LNCAP (cell line): ENCODE measurements at regions not wholly inside any gene's neighbourhood (a gene's known extent, or its start where the extent isn't known, plus 50 kb on each side); places are given as distances from the start of the nearest gene placed in this dataset.

Experiments used
- CTCF ChIP-seq: fragments of 450-650 bp; IDR thresholded peaks from 2 replicates; pipeline ENCODE4 v1.5.1; 2017; ENCODE audit warnings: mild to moderate bottlenecking

- no peak for TF ChIP-seq CTCF
Measured at GRCh38 chr2:52960881-52961280, 806.7 kb upstream of the CHAC2 start.

- TF ChIP-seq CTCF = no peak
Measured at GRCh38 chr2:52959801-52960200, 807.8 kb upstream of the CHAC2 start.

DNA sequence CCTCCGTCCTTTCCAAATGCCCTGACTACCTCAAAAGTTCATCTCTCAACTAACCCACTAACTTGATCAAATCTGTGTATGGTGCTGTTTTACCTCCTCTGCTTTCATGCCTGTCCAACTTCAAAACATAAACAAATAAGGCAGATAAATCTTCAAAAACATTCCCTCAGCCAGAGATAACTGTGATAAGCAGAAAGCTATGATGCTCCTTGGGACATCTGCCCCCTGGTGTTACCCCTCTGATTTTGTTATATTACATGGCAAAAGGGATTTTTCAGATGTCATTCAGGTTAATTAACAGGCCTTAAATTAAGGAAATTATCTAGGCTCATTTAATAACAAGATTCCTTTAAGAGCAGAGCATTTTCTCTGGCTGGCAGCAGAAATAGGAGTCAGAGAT is 810.8 kb upstream of the CHAC2 start:
- TF ChIP-seq CTCF = no peak; the same call in 1 of the 2 replicates

GRCh38 chr2:52956118-52956517 is 811.5 kb upstream of the CHAC2 start:
- TF ChIP-seq CTCF = no peak

- no peak for TF ChIP-seq CTCF
Measured at GRCh38 chr2:52955079-52955478, 812.5 kb upstream of the CHAC2 start.

DNA sequence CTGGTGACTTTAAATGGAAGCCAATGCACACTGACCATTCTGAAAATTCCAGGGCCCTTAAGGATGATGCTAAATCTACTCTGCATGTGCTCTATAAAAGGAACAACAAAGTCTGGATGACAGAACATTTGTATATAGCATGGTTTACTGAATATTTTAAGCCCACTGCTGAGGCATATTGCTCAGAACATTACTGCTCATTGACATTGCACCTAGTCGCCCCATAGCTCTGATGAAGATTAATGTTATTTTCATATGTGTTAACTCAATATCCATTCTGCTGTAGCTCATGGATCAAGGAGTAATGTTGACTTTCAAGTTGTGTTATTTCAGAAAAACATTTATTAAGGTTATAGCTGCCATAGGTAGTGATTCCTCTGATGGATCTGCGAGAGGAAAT is 827.5 kb upstream of the CHAC2 start:
- no peak for TF ChIP-seq CTCF

DNA sequence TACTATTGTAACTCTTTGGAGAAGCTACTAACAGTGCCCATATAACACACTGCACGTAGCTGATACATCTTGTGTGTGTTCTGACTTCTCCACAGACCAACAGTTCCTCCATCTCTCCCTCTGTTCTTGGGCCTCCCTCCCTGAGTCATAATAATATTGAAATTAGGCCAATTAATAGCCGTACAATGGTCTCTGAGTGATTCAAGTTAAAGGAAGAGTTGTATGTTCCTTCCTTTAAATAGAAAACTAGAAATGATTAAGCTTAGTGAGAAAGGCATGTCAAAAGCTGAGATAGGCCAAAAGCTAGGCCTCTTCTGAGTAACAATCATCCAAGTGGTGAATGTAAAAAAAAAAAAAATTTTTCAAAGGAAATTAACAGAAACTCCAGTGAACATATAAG is 828.4 kb upstream of the CHAC2 start:
- TF ChIP-seq CTCF = no peak

DNA sequence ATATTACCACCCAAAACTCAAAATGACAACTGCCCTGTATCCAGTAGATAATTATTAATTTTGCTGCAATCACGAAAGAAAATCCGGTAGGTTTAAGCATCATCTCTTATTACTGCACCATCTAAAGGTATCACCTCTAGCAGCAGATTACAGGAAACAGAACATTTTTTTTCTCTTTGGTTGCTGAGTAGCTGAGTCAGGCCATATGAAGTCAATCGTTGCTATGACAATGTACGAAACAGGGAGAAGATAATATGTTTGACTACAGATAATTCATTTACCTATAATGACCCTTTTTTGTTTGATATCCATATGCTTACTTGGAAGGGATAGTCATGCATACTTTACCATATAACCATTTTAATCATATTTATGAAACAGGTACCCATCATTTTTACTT is 831.6 kb upstream of the CHAC2 start:
- no peak for TF ChIP-seq CTCF
